Stomach (tissue), 4 donors: ENCODE measurements at regions not wholly inside any gene's neighbourhood (a gene's known extent, or its start where the extent isn't known, plus 50 kb on each side); places are given as distances from the start of the nearest gene placed in this dataset.

Experiments used
- CTCF ChIP-seq, 7 experiments: fragments of 450-650 bp in 4 of 7; fragments of 200-600 bp in 3 of 7; sonication (generic) in 3 of 7; IDR thresholded peaks; one replicate each; pipeline ENCODE4 v1.5.1; 2016 to 2019; ENCODE audit warnings: antibody characterized with exemption in 7 of 7, control low read depth in 2 of 7, mild to moderate bottlenecking in 1 of 7
- POLR2A ChIP-seq, 4 donors: fragments of 450-650 bp; IDR thresholded peaks; one replicate each; pipeline ENCODE4 v1.6.1; 2016; ENCODE audit warnings: antibody characterized with exemption in 4 of 4, control low read depth in 2 of 4, mild to moderate bottlenecking in 1 of 4, moderate library complexity in 1 of 4

DNA sequence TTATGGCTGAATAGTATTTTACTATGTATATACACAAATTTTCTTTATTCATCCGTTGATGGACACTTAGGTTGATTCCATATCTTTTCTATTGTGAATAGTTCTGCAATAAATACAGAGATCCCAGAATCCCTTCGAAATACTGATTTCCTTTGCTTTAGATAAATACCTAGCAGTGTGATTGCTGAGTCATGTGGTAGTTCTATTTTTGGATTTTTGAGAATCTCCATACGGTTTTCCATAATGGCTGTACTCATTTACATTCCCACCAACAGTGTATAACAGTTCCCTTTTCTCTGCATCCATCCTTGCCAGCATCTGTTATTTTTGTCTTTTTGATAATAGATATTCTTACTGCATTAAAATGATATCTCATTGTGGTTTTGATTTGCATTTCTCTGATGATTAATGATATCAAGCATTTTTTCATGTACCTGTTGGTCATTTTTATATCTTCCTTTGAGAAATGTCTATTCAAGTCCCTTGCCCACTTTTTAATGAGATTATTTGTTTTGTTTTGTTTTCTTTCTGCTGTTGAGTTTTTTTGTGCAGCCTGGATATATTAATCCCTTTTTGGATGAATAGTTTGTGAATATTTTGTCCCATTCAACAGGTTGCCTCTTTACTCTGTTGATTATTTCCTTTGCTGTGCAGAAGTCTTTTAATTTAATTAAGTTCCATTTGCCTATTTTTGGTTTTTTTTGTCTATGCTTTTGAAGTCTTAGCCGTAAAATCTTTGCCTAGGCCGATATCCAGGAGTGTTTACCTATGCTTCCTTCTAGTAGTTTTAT is 466.7 kb upstream of the TENM3 start:
- TF ChIP-seq CTCF (IDR thresholded peaks at IDR 0.05) (no peak), POLR2A (IDR thresholded peaks at IDR 0.05) (no peak)
